NB4 (cell line): ENCODE measurements at regions not wholly inside any gene's neighbourhood (a gene's known extent, or its start where the extent isn't known, plus 50 kb on each side); places are given as distances from the start of the nearest gene placed in this dataset.

ENCODE experiments used
- CTCF ChIP-seq: IDR thresholded peaks from one replicate; pipeline ENCODE4 v1.5.1; 2012; ENCODE audit warnings: low read depth, low read length
- POLR2A ChIP-seq: IDR thresholded peaks from 2 replicates; pipeline ENCODE4 v1.6.1; 2011; ENCODE audit warnings: mild to moderate bottlenecking; ENCODE audit not compliant: insufficient read length; ENCODE audit errors: extremely low read depth

DNA sequence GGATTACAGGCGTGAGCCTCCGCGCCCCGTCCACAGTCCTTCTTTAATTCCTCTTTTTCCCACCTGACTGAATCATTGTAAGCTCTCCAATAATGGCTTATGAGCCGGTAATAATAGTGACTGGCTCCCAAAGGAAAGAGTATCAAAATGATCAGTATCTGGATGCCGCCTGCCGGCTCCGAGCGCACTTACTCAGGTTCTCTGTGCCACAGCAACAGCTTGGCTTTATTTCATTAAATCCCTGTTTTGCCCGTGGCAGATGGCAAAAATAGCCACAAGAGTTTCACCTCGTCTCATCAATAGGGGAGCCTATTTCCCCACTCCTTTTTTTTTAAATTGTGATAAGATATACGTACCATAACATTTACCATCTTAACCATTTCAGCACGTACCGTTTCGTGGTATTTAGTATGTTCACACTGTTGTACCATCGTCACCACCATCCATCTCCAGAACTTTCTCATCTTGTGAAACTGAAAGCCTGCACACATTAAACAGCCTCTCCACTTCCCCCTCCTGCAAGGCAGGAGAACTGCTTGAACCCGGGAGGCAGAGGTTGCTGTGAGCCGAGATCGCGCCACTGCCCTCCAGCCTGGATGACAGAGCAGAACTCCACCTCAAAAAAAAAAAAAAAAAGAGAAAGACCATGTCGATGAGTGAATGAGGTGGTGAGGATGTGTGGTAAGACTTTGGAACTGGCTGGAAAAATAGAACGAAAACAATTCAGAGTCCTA lies 80.7 kb upstream of the DLG1 start:
- TF ChIP-seq CTCF (peak; percentile 13), POLR2A (no peak)
